ENCODE measurements at regions not wholly inside any gene's neighbourhood (a gene's known extent, or its start where the extent isn't known, plus 50 kb on each side); places are given as distances from the start of the nearest gene placed in this dataset.

DNA sequence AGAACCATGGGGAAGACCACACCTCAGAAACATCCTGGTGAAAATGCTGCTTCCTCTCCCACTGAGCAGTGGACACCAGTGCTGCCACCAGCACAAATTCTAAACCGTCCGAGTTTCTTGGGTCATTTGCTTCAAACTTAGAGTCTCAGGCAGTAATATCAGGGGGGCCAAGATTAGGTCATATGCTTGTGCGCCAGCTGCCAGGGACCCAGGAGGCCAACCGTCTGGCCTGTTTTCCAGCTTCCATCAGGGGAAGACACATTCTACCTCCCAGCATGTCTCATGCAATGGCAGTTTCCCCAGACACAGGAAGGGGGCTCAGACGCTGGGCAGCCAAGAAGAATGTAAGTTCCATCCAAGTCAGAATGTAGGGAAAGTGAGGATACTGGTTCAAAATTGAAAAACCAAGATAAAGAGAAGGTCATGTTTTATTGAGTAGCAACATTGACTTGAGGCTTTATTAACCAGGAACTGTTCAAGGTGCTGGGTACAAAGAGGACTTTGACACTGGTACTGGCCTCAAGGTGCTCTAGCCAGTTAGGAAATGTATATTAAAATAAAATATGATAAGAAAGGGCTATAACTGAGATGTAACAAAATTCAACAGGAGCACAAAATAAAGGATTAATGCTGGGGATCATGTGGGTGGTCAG lies 59.7 kb upstream of the EED start:
- Histone ChIP-seq H3K9me3 (ENCODE audit: control insufficient read depth, insufficient read depth, low read depth, low read length) (no peaks in the 10 kb centered on the region), H3K27me3 (ENCODE audit: control insufficient read depth, insufficient read depth, low read length) (no peaks in the 10 kb centered on the region; the same call in 1 of the 2 replicates), H3K4me3 (ENCODE audit: low read depth in 2 of 2, low read length in 2 of 2) (no peak overlapping the region), H3K36me3 (ENCODE audit: control insufficient read depth, insufficient read depth, low read length) (no peaks in the 10 kb centered on the region), H3K4me1 (ENCODE audit: control insufficient read depth, insufficient read depth, low read length) (no peaks in the 10 kb centered on the region), H3K27ac (ENCODE audit: low read length) (no peak overlapping the region)
- BruUV-seq (replicated peaks): no TSS peak
- POLR2A ChIA-PET: no interaction called here
- CTCF ChIA-PET: no interaction called here
- TF ChIP-seq, protein P1, sequence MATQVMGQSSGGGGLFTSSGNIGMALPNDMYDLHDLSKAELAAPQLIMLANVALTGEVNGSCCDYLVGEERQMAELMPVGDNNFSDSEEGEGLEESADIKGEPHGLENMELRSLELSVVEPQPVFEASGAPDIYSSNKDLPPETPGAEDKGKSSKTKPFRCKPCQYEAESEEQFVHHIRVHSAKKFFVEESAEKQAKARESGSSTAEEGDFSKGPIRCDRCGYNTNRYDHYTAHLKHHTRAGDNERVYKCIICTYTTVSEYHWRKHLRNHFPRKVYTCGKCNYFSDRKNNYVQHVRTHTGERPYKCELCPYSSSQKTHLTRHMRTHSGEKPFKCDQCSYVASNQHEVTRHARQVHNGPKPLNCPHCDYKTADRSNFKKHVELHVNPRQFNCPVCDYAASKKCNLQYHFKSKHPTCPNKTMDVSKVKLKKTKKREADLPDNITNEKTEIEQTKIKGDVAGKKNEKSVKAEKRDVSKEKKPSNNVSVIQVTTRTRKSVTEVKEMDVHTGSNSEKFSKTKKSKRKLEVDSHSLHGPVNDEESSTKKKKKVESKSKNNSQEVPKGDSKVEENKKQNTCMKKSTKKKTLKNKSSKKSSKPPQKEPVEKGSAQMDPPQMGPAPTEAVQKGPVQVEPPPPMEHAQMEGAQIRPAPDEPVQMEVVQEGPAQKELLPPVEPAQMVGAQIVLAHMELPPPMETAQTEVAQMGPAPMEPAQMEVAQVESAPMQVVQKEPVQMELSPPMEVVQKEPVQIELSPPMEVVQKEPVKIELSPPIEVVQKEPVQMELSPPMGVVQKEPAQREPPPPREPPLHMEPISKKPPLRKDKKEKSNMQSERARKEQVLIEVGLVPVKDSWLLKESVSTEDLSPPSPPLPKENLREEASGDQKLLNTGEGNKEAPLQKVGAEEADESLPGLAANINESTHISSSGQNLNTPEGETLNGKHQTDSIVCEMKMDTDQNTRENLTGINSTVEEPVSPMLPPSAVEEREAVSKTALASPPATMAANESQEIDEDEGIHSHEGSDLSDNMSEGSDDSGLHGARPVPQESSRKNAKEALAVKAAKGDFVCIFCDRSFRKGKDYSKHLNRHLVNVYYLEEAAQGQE (IDR thresholded peaks at IDR 0.05; ENCODE audit: insufficient read depth in 1 of 2, low read depth in 2 of 2, low read length in 1 of 2): no peak
- TF ChIP-seq, protein P2, sequence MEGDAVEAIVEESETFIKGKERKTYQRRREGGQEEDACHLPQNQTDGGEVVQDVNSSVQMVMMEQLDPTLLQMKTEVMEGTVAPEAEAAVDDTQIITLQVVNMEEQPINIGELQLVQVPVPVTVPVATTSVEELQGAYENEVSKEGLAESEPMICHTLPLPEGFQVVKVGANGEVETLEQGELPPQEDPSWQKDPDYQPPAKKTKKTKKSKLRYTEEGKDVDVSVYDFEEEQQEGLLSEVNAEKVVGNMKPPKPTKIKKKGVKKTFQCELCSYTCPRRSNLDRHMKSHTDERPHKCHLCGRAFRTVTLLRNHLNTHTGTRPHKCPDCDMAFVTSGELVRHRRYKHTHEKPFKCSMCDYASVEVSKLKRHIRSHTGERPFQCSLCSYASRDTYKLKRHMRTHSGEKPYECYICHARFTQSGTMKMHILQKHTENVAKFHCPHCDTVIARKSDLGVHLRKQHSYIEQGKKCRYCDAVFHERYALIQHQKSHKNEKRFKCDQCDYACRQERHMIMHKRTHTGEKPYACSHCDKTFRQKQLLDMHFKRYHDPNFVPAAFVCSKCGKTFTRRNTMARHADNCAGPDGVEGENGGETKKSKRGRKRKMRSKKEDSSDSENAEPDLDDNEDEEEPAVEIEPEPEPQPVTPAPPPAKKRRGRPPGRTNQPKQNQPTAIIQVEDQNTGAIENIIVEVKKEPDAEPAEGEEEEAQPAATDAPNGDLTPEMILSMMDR (IDR thresholded peaks at IDR 0.05): no peak
- ATAC-seq: no peak
- in situ Hi-C loops (cut with HindIII; ENCODE audit: low pct_unique_long_range_greater_than_20kb, low sequenced_read_pairs): no loop called here
- intact Hi-C loops (cut with micrococcal nuclease; ENCODE audit: unreplicated experiment): no loop called here
- DNase-seq (ENCODE audit: low read depth, low spot score): no peak

DNA sequence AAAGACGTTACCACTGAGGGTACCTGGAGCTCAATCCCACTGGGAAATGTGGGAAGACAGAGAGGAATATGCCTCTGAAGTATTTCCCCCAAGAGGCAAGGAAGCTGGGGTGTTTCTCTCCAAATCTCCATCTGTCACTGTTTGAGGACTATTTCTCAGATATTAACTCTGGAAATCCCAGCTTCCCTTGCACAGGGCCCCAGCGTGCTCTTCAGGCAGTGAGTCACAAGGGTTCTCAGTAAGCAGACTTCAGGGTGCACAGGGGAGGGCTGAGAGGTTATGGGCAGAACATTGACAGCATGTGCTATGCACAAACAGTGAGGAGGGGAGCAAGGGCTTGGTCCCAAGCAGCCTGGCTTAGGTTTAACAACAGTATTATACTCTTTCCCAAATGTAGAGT lies 60.9 kb upstream of the EED start:
- Histone ChIP-seq H3K27me3 (ENCODE audit: control insufficient read depth, insufficient read depth, low read length) (no peaks in the 10 kb centered on the region; the same call in 1 of the 2 replicates), H3K4me1 (ENCODE audit: control insufficient read depth, insufficient read depth, low read length) (peaks cover 3% of the 10 kb centered on the region; the same call in 1 of the 2 replicates), H3K27ac (ENCODE audit: low read length) (no peak overlapping the region), H3K4me3 (ENCODE audit: low read depth in 2 of 2, low read length in 2 of 2) (no peak overlapping the region), H3K36me3 (ENCODE audit: control insufficient read depth, insufficient read depth, low read length) (no peaks in the 10 kb centered on the region), H3K9me3 (ENCODE audit: control insufficient read depth, insufficient read depth, low read depth, low read length) (no peaks in the 10 kb centered on the region)
- DNase-seq (ENCODE audit: low read depth, low spot score) (no peak), ATAC-seq (no peak)
- intact Hi-C loops (cut with micrococcal nuclease; ENCODE audit: unreplicated experiment) (no loop called here), in situ Hi-C loops (cut with HindIII; ENCODE audit: low pct_unique_long_range_greater_than_20kb, low sequenced_read_pairs) (no loop called here)
- TF ChIP-seq SIN3A (IDR thresholded peaks at IDR 0.05; ENCODE audit: borderline replicate concordance, insufficient read depth, low read depth, low read length) (no peak), TCF7L2 (IDR thresholded peaks at IDR 0.05; ENCODE audit: low read depth, low read length) (no peak), POLR2AphosphoS5 (IDR thresholded peaks at IDR 0.05; ENCODE audit: low read depth, low read length) (no peak)
- TF ChIP-seq, protein P1 (IDR thresholded peaks at IDR 0.05; ENCODE audit: insufficient read depth in 1 of 2, low read depth in 2 of 2, low read length in 1 of 2): no peak
- TF ChIP-seq, protein P2 (IDR thresholded peaks at IDR 0.05): no peak
- CTCF ChIA-PET: no interaction called here
- POLR2A ChIA-PET: no interaction called here
- no TSS peak for BruUV-seq (replicated peaks)

Data from Panc1 (cell line).